Smooth muscle cell (in vitro differentiated cells): ENCODE measurements at regions not wholly inside any gene's neighbourhood (a gene's known extent, or its start where the extent isn't known, plus 50 kb on each side); places are given as distances from the start of the nearest gene placed in this dataset.

Source experiments
- DNase-seq: peaks from one replicate; lab custom pipeline; 2025; ENCODE audit not compliant: unreplicated experiment; lab: John Stamatoyannopoulos, UW
- H2AFZ ChIP-seq: fragments of 200-600 bp; sonication (generic); 2 replicates; pipeline ENCODE4 v1.6.0; 2016; ENCODE audit warnings: antibody characterized with exemption, low read depth, mild to moderate bottlenecking
- H3F3A ChIP-seq: fragments of 200-600 bp; sonication (generic); 2 replicates; pipeline ENCODE4 v1.6.0; 2017; ENCODE audit warnings: antibody characterized with exemption, low read depth
- H3K27ac ChIP-seq: fragments of 200-600 bp; sonication (generic); 2 replicates; pipeline ENCODE4 v1.5.1; 2016; ENCODE audit warnings: low read depth, mild to moderate bottlenecking
- H3K27me3 ChIP-seq: fragments of 200-600 bp; sonication (generic); 2 replicates; pipeline ENCODE4 v1.6.1; 2016; ENCODE audit warnings: low read depth, mild to moderate bottlenecking
- H3K36me3 ChIP-seq: fragments of 200-600 bp; sonication (generic); 2 replicates; pipeline ENCODE4 v1.5.1; 2016; ENCODE audit warnings: low read depth
- H3K4me1 ChIP-seq: fragments of 200-600 bp; sonication (generic); 2 replicates; pipeline ENCODE4 v1.5.1; 2016; ENCODE audit warnings: low read depth
- H3K4me2 ChIP-seq: fragments of 200-600 bp; sonication (generic); 2 replicates; pipeline ENCODE4 v1.6.0; 2016; ENCODE audit warnings: mild to moderate bottlenecking
- H3K4me3 ChIP-seq: fragments of 200-600 bp; sonication (generic); 2 replicates; pipeline ENCODE4 v1.5.1; 2016; ENCODE audit warnings: mild to moderate bottlenecking
- H3K79me2 ChIP-seq: fragments of 200-600 bp; sonication (generic); 2 replicates; pipeline ENCODE4 v1.6.0; 2016; ENCODE audit warnings: low read depth, mild to moderate bottlenecking
- H3K9ac ChIP-seq: fragments of 200-600 bp; sonication (generic); 2 replicates; pipeline ENCODE4 v1.6.0; 2016; ENCODE audit warnings: low read depth
- H3K9me3 ChIP-seq: fragments of 200-600 bp; sonication (generic); replicated peaks from 2 replicates; pipeline ENCODE4 v1.5.1; 2016; ENCODE audit warnings: low read depth
- H4K20me1 ChIP-seq: fragments of 200-600 bp; sonication (generic); 2 replicates; pipeline ENCODE4 v1.6.0; 2016; ENCODE audit warnings: low read depth
- WGBS: methylation state at CpG from one replicate; pipeline ENCODE4 v1.1.7; 2016; ENCODE audit warnings: low lambda C conversion rate; 5-methylcytosine and 5-hydroxymethylcytosine counted together
- TF ChIP-seq, protein P1 (sequence below): fragments of 200-600 bp; sonication (generic); IDR thresholded peaks from 2 replicates; pipeline ENCODE4 v1.5.1; 2017; ENCODE audit warnings: borderline replicate concordance, mild to moderate bottlenecking, antibody characterized with exemption; ENCODE audit not compliant: insufficient read depth, poor library complexity, severe bottlenecking

DNA sequence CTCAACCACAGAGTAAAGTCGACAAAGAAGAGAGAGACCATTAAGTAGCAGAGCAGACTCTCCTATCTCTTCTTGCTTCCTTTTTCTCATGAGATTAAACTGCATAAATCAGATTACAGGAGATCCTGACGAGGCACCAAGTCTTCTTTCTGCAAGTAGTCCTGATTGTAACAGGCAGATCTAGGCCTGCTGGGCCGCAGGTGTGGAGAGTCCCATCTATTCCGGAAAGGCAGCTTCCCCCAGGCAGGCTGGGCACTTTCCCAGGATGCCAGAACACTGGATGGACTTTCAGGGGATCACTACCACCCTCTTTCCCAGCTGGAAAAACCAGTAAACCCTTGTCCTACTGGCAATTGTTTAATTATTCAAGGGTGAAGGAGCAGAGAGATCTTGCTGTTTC is 173.0 kb upstream of the CADM1 start:
- H3K27ac ChIP-seq = peak overlapping the region; percentile 62
- H3K79me2 ChIP-seq = no peaks in the 10 kb centered on the region
- peaks cover 46% of the 10 kb centered on the region for H3K4me1 ChIP-seq
- no peak overlapping the region for H3K9ac ChIP-seq
- H4K20me1 ChIP-seq = no peaks in the 10 kb centered on the region
- peak overlapping the region; percentile 27 for H3K4me2 ChIP-seq
- H2AFZ ChIP-seq = no peak overlapping the region
- H3K36me3 ChIP-seq = no peaks in the 10 kb centered on the region
- 68% methylated on average over 4 of the region's 4 CpGs for WGBS
- DNase-seq = no peak
- H3K27me3 ChIP-seq = no peaks in the 10 kb centered on the region
- no peaks in the 10 kb centered on the region for H3K9me3 ChIP-seq
- H3K4me3 ChIP-seq = no peak overlapping the region
- TF ChIP-seq, protein P1, sequence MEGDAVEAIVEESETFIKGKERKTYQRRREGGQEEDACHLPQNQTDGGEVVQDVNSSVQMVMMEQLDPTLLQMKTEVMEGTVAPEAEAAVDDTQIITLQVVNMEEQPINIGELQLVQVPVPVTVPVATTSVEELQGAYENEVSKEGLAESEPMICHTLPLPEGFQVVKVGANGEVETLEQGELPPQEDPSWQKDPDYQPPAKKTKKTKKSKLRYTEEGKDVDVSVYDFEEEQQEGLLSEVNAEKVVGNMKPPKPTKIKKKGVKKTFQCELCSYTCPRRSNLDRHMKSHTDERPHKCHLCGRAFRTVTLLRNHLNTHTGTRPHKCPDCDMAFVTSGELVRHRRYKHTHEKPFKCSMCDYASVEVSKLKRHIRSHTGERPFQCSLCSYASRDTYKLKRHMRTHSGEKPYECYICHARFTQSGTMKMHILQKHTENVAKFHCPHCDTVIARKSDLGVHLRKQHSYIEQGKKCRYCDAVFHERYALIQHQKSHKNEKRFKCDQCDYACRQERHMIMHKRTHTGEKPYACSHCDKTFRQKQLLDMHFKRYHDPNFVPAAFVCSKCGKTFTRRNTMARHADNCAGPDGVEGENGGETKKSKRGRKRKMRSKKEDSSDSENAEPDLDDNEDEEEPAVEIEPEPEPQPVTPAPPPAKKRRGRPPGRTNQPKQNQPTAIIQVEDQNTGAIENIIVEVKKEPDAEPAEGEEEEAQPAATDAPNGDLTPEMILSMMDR = no peak
- peaks cover 27% of the 10 kb centered on the region for H3F3A ChIP-seq

DNA sequence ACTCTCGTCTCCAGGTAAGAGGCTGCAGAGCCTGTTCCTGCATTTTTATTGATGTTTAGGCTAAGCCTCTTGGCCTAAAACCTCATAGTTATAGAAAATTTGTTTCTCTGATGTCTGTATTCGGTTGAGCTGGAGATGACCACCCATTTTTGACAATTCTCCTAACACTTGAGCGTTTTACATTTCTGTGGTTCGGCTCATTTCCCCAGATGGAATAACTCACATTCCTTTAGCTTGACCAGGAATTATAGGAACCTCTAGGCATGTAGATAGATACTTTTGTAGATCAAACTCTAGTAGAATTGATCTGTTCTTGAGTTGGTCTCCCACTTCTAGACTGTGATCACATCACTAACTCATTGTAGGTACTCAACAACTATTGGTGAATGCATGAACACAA is 172.6 kb upstream of the CADM1 start:
- DNase-seq = no peak
- no peaks in the 10 kb centered on the region for H3K79me2 ChIP-seq
- TF ChIP-seq, protein P1 = no peak
- H3F3A ChIP-seq = peaks cover 27% of the 10 kb centered on the region
- H3K27ac ChIP-seq = peak overlapping the region; percentile 62
- no peak overlapping the region for H3K4me3 ChIP-seq
- no peaks in the 10 kb centered on the region for H4K20me1 ChIP-seq
- H2AFZ ChIP-seq = no peak overlapping the region
- no peak overlapping the region for H3K9ac ChIP-seq
- no peaks in the 10 kb centered on the region for H3K9me3 ChIP-seq
- no peaks in the 10 kb centered on the region for H3K27me3 ChIP-seq
- WGBS = 31% methylated on average over 4 of the region's 4 CpGs
- peaks cover 46% of the 10 kb centered on the region for H3K4me1 ChIP-seq
- H3K4me2 ChIP-seq = peak overlapping the region; percentile 27
- no peaks in the 10 kb centered on the region for H3K36me3 ChIP-seq

DNA sequence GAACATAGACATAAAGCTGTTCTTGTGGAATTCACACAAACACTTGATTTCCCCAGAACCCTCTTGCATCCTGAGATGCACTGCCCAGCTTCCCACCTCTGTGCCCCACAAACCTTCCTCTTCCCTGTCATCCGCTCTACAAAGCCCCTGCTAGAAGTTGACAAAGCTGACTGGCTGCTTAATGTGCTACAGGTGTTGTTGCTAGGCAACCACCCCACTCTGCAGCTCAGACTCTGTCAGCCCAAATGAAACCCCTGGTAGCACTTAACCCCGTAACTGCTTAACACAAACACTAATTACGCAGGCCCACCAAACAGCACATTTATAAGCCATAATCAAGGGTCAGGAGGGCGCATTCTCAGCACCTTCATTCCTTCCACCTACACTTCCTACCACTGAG is 172.0 kb upstream of the CADM1 start:
- no peaks in the 10 kb centered on the region for H3K79me2 ChIP-seq
- H2AFZ ChIP-seq = no peak overlapping the region
- 83% methylated on average over 4 of the region's 4 CpGs for WGBS
- H4K20me1 ChIP-seq = no peaks in the 10 kb centered on the region
- no peaks in the 10 kb centered on the region for H3K9me3 ChIP-seq
- peaks cover 27% of the 10 kb centered on the region for H3F3A ChIP-seq
- TF ChIP-seq, protein P1 = no peak
- no peaks in the 10 kb centered on the region for H3K36me3 ChIP-seq
- H3K27me3 ChIP-seq = no peaks in the 10 kb centered on the region
- peak overlapping the region; percentile 27 for H3K4me2 ChIP-seq
- H3K4me3 ChIP-seq = no peak overlapping the region
- no peak overlapping the region for H3K9ac ChIP-seq
- peaks cover 46% of the 10 kb centered on the region for H3K4me1 ChIP-seq
- H3K27ac ChIP-seq = peak overlapping the region; percentile 62
- DNase-seq = no peak

DNA sequence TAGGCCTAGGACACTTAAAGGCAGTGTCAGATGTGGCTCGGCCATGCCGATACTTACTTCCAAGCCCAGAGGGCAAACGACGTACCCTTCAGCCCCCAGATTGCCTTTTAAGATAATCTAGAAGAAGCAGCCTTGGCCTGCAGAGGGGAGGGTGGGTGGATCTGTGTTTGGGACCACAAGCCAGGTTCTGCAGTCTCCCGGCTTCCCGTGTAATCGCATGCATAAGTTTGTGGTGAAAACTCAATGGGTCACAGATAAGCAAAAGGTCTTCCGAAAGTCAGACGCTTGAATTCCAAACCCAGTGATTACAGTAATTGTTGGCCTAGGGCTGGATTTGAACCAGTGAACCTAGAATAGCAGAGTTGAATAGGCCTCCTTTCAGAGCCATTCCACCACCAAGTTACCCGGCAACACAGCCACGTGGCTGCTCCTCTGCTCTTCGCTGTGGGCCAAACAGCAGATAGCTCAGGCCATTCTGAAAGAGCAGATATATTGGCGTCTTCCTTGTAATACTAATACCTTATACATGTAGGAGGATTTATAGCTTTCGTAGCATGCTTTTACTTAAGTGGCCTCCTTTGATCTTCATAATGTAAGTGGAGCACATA is 170.8 kb upstream of the CADM1 start:
- Histone ChIP-seq H3K9ac (no peak overlapping the region), H4K20me1 (no peaks in the 10 kb centered on the region), H3F3A (peaks cover 27% of the 10 kb centered on the region), H3K36me3 (no peaks in the 10 kb centered on the region), H3K27me3 (no peaks in the 10 kb centered on the region), H3K4me3 (no peak overlapping the region), H2AFZ (no peak overlapping the region), H3K27ac (peak overlapping the region; percentile 80), H3K79me2 (no peaks in the 10 kb centered on the region), H3K4me1 (peaks cover 46% of the 10 kb centered on the region), H3K9me3 (no peaks in the 10 kb centered on the region), H3K4me2 (peak overlapping the region; percentile 77)
- WGBS = 26% methylated on average over 14 of the region's 14 CpGs
- no peak for DNase-seq
- TF ChIP-seq, protein P1 = no peak
